Transverse colon (tissue), 4 donors: ENCODE measurements at regions not wholly inside any gene's neighbourhood (a gene's known extent, or its start where the extent isn't known, plus 50 kb on each side); places are given as distances from the start of the nearest gene placed in this dataset.

Experiments
- DNase-seq: peaks from one replicate; pipeline ENCODE4 v3.0.0-alpha.2; 2019
- H3K27ac ChIP-seq, 4 donors: fragments of 200-600 bp; sonication (generic); 2 replicates each; pipeline ENCODE4 v1.5.1; 2016 to 2018; ENCODE audit warnings: inconsistent platforms in 4 of 4
- H3K27me3 ChIP-seq: fragments of 200-600 bp; sonication (generic); 2 replicates; pipeline ENCODE4 v1.5.1; 2017; ENCODE audit warnings: inconsistent platforms
- H3K36me3 ChIP-seq, 4 donors: fragments of 200-600 bp; sonication (generic); 2 replicates each; pipeline ENCODE4 v1.5.1; 2017 to 2019; ENCODE audit warnings: inconsistent platforms in 4 of 4
- H3K4me1 ChIP-seq, 4 donors: fragments of 200-600 bp; sonication (generic); 2 replicates each; pipeline ENCODE4 v1.5.1; 2017 to 2020; ENCODE audit warnings: inconsistent platforms in 4 of 4
- H3K4me3 ChIP-seq, 4 donors: fragments of 200-600 bp; sonication (generic); 1 replicate in 1 of 4; 2 replicates in 3 of 4; pipeline versions ENCODE4 v1.5.1 to v1.6.1; 2017 to 2019; ENCODE audit warnings: inconsistent platforms in 4 of 4
- H3K9me3 ChIP-seq, 2 donors: fragments of 200-600 bp; sonication (generic); 2 replicates each; pipeline ENCODE4 v1.5.1; 2017 to 2019; ENCODE audit warnings: inconsistent platforms in 2 of 2
- EP300 ChIP-seq: sonication (generic); formaldehyde crosslinking; IDR thresholded peaks from one replicate; pipeline ENCODE4 v1.6.1; 2017; ENCODE audit warnings: antibody characterized with exemption, low read depth
- POLR2A ChIP-seq: fragments of 450-650 bp; IDR thresholded peaks from one replicate; pipeline ENCODE4 v1.6.1; 2016; ENCODE audit warnings: antibody characterized with exemption, mild to moderate bottlenecking, moderate library complexity
- POLR2AphosphoS5 ChIP-seq, 3 donors: sonication (generic); formaldehyde crosslinking; IDR thresholded peaks; one replicate each; pipeline ENCODE4 v1.6.1; 2016; ENCODE audit warnings: antibody characterized with exemption in 3 of 3
- WGBS, 2 donors: methylation state at CpG; one replicate each; pipeline ENCODE4 v1.1.5; 2018; ENCODE audit warnings: low coverage in 1 of 2; 5-methylcytosine and 5-hydroxymethylcytosine counted together
- in situ Hi-C, 4 donors: fragments of 200-750 bp; cut with MboI; loops; one replicate each; pipeline versions ENCODE4 v1.15.0 to v1.15.1; 2017; ENCODE audit warnings: low sequenced_read_pairs in 3 of 4, low pct_ligation_motif_present in 1 of 4, low pct_unique_long_range_greater_than_20kb in 1 of 4
- intact Hi-C: fragments of 100-400 bp; cut with DNase I; formaldehyde crosslinking; loops from one replicate; pipeline ENCODE4 v1.15.1; 2023; ENCODE audit warnings: low total_unique reads
- TF ChIP-seq, protein P1 (sequence below), 5 experiments: fragments of 200-600 bp in 3 of 5; fragments of 450-650 bp in 2 of 5; sonication (generic) in 3 of 5; IDR thresholded peaks; 1 replicate in 2 of 5; 2 replicates in 3 of 5; pipeline ENCODE4 v1.5.1; 2016 to 2017; ENCODE audit warnings: antibody characterized with exemption in 5 of 5, inconsistent platforms in 3 of 5, mild to moderate bottlenecking in 2 of 5, moderate library complexity in 1 of 5

DNA sequence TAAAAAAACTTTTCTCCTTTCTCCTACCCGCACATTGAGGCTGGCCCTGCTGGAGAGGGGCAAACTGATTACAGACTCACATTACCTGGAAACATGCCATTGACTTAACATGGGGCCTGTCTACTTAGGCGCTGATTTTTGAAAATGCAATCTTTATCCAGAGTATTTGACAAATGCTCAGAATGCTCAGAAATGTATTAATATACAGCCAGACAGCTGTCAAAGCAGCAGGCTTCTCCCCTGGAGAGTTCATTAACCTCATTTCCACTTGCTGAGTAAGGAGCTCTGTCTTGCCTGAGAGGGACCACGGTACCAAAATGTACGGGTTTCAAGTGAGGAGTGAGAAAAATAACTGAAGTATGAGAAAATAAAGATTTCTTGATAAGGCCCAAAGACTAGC, 95.7 kb downstream of the PAX1 start:
- intact Hi-C loops (no loop called here), in situ Hi-C loops (loop anchor here in 2 of 4 donors (25.0 kb wide), 1 partner anchor 511 kb away; no protein-coding TSS in a partner anchor)
- Histone ChIP-seq H3K9me3 (no peaks in the 10 kb centered on the region), H3K4me1 (no peaks in the 10 kb centered on the region), H3K36me3 (no peaks in the 10 kb centered on the region), H3K27me3 (no peaks in the 10 kb centered on the region), H3K27ac (no peak overlapping the region), H3K4me3 (no peak overlapping the region)
- TF ChIP-seq, protein P1, sequence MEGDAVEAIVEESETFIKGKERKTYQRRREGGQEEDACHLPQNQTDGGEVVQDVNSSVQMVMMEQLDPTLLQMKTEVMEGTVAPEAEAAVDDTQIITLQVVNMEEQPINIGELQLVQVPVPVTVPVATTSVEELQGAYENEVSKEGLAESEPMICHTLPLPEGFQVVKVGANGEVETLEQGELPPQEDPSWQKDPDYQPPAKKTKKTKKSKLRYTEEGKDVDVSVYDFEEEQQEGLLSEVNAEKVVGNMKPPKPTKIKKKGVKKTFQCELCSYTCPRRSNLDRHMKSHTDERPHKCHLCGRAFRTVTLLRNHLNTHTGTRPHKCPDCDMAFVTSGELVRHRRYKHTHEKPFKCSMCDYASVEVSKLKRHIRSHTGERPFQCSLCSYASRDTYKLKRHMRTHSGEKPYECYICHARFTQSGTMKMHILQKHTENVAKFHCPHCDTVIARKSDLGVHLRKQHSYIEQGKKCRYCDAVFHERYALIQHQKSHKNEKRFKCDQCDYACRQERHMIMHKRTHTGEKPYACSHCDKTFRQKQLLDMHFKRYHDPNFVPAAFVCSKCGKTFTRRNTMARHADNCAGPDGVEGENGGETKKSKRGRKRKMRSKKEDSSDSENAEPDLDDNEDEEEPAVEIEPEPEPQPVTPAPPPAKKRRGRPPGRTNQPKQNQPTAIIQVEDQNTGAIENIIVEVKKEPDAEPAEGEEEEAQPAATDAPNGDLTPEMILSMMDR (IDR thresholded peaks at IDR 0.05): no peak
- TF ChIP-seq POLR2AphosphoS5 (IDR thresholded peaks at IDR 0.05) (no peak), EP300 (no peak), POLR2A (no peak)
- WGBS, 2 donors: 77 to 80% methylated on average over 4 of the region's 4 CpGs
- DNase-seq: no peak

DNA sequence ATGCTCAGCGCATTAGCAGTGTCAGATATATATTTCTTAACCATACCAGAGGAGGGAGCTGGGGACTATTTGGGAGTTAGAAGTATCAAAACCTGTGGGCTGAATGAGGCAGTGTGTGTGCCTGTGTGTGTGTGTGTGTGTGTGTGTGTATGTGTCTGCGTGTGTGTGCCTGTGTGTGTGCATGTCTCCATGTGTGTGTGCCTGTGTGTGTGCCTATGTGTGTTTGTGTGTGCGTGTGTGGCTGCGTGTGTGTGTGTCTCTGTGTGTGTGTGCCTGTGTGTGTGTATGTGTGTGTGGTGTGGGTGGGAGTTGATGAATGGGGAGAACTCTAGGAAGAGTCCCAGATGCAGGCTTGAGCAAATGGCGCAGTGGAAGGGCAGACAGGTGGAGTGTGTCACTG, 92.9 kb downstream of the PAX1 start:
- Histone ChIP-seq H3K36me3 (no peaks in the 10 kb centered on the region), H3K27ac (no peak overlapping the region), H3K4me3 (no peak overlapping the region), H3K9me3 (no peaks in the 10 kb centered on the region), H3K4me1 (no peaks in the 10 kb centered on the region), H3K27me3 (no peaks in the 10 kb centered on the region)
- DNase-seq: no peak
- TF ChIP-seq POLR2AphosphoS5 (IDR thresholded peaks at IDR 0.05): no peak
- no peak for TF ChIP-seq POLR2A
- TF ChIP-seq, protein P1 (IDR thresholded peaks at IDR 0.05): no peak
- no peak for TF ChIP-seq EP300
- in situ Hi-C loops: no loop called here
- WGBS, 2 donors: 87 to 100% methylated on average over 4 to 5 of the region's 5 CpGs
- intact Hi-C loops: no loop called here

DNA sequence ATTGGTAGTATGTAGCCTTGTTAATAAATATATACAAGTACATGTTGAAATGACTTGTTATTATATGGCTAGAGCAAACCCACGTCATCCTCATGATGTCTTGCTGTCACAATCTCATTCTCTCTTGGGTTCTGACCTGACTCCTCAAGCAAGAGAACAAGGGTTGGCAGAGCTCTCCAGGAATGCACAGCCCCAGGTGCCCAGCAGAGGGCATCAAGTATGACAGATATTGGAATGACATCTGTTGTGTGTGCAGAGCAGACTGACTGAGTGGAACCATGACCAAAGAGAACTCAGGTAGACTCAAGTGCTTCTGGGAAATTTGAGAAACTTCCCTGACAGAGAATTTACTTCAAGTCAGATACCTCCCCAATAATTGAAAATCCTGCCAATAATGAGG, 90.6 kb downstream of the PAX1 start:
- no peak overlapping the region for H3K4me3 ChIP-seq
- in situ Hi-C loops (no loop called here), intact Hi-C loops (no loop called here)
- no peak for DNase-seq
- H3K9me3 ChIP-seq: no peaks in the 10 kb centered on the region
- whole genome bisulfite sequencing, 2 donors: 57 to 67% methylated on average over 1 of the region's 1 CpG
- no peaks in the 10 kb centered on the region for H3K36me3 ChIP-seq
- no peaks in the 10 kb centered on the region for H3K4me1 ChIP-seq
- H3K27ac ChIP-seq: no peak overlapping the region
- no peaks in the 10 kb centered on the region for H3K27me3 ChIP-seq
- TF ChIP-seq POLR2AphosphoS5 (IDR thresholded peaks at IDR 0.05): no peak
- TF ChIP-seq, protein P1 (IDR thresholded peaks at IDR 0.05): no peak
- TF ChIP-seq POLR2A: no peak
- TF ChIP-seq EP300: no peak

DNA sequence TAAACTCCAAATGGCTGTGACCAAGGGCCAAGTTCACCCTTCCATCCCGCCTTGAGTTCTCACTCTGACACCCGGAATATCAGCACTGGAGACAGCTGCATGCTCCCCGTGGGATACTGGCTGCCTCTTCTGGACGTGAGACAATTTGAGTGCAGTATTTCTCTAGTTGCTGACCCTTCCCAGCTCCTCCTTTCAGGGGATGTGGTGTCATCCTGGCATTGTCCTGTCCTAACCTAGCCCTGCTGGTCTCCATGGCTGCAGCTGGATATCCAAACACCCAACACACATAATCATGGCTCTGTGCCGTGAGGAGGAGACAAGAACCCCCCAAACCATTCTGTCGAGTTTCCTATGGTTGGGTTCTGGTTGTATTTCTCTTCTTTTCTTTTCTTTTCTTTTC, 82.6 kb downstream of the PAX1 start:
- intact Hi-C loops (no loop called here), in situ Hi-C loops (no loop called here)
- Histone ChIP-seq H3K4me3 (no peak overlapping the region), H3K9me3 (no peaks in the 10 kb centered on the region), H3K27me3 (no peaks in the 10 kb centered on the region), H3K36me3 (no peaks in the 10 kb centered on the region), H3K4me1 (no peaks in the 10 kb centered on the region), H3K27ac (no peak overlapping the region)
- WGBS, 2 donors: 59 to 76% methylated on average over 3 to 6 of the region's 6 CpGs
- no peak for TF ChIP-seq POLR2A
- TF ChIP-seq, protein P1 (IDR thresholded peaks at IDR 0.05): no peak
- no peak for TF ChIP-seq POLR2AphosphoS5 (IDR thresholded peaks at IDR 0.05)
- no peak for TF ChIP-seq EP300
- no peak for DNase-seq
